GM21423 (cell line): ENCODE measurements at regions not wholly inside any gene's neighbourhood (a gene's known extent, or its start where the extent isn't known, plus 50 kb on each side); places are given as distances from the start of the nearest gene placed in this dataset.

Source experiments
- ATAC-seq: cut with Tn5 transposase; IDR thresholded peaks from one replicate; pipeline ENCODE4 v1.9.1; 2021; ENCODE audit warnings: mild to moderate bottlenecking, moderate library complexity; ENCODE audit not compliant: unreplicated experiment

DNA sequence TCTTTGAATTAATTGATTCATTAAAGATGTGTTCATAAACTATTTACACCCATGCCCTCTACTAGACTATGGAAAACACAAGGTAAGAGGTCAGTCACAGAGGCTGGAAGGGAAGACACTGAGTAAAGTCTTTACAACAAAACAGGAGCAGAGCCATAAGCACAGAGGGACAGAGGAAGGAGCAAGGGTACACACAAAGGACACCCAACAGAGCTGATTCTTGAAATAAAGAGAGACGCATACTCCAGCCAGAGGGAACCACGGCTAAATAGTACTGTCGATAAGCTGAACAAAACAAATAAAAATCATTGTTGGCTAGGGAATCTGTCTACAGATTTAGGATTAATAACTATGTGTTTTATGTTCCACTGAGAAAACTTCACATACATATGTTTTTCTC is 289.2 kb downstream of the EFNB2 start:
- ATAC-seq = no peak

DNA sequence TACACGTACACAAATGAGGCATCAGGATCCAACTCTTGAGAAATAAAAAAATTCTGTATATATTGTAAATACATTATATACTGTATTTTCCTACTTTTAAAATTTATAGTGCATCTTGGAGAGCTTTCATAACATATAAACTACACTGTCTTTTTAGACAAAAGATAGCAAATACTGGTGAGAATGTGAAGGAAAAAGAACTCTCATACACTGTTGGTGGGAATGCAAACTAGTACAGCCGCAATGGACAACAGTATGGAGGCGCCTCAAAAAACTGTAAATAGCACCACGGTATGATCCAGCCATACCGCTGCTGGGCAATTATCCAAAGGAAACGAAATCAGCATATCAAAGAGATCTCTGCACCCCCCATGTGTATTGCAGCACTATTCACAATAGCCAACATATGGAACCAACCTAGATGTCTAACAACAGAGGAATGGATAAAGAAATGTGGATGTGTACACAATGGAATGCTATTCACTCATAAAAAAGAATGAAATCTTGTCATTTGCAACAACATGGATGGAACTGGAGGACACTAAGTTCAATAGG is 292.4 kb downstream of the EFNB2 start:
- ATAC-seq = no peak

DNA sequence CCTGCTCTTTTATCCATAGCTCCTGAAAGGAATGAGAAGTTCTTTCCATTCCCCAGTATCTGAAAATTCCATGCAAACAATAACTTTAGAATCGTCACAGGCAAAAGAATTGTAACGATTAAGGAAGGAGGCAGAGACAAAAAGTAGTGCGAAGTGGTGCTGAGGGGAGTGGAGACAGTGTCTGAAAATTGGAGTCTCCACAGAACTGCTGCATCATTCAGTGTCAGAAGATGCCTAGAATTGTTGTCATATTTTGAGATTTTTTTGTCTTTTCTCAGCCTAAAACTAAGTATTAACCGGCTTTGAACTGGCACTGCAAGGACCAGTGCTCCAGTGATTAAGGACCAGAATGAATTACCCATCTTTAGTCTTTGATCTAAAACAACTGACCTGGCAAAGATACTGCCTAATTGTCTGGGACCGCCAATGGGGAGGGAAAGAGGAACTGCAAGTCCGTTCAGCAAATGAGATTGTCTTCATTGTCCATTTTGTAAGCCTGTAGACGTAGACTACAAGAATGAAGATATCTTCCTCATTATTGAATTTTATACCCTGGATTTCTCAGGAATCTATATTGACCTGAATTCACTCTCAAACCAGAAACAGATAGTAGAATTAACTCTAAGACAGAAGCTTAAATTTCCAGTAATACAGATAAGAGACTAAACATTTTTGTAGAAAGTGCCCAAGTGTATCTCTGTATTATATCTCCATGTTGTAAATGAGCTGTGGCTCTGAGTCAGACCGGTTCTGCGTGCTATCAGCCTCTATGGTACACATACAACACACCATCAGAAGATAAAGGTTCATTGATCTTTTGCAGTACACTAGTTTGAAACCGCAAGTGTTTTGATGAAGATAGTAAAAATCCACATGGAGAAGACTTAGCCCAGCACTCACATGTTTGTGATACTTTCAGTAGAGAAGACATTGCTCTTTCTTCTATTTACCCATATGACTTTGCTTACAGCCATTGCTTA is 293.2 kb downstream of the EFNB2 start:
- no peak for ATAC-seq

DNA sequence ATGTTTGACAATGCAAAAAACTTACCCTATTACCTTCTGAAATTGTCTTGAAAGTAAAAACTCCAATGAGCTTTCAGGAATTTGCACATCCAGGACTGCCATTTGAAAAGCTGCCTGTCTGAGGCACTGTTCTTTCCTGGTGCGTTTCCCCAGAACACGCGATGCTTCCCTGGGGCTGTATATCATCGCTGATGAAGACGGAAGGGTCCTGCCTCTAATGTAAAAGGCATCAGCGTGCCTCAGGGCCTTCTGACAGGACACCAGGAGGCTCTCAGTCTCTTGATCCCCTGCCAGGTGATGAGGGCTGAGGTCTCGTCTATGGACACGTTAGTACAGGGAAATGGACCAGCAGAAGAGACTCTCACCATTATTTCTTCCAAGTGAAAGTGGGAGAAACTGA is 296.8 kb downstream of the EFNB2 start:
- ATAC-seq = no peak

DNA sequence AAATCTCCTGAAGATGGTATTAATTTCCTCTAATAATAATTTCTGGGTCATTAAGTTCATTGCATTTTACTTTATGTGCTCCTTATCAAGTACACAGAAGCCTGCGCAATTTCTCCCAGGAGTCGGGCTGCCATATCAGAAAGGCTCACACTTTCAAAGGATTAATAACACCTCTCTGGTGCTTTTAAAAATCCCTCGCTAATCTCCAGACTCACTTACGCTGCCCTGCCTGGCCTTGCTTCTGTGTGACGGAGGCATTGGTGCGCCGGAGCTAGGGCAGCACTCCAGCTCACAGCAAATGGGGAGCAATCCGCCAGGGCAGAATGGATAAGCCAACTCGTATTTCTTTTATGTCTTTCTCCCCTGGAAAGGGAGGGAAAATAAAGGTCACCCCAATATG is 300.8 kb downstream of the EFNB2 start:
- ATAC-seq = no peak

DNA sequence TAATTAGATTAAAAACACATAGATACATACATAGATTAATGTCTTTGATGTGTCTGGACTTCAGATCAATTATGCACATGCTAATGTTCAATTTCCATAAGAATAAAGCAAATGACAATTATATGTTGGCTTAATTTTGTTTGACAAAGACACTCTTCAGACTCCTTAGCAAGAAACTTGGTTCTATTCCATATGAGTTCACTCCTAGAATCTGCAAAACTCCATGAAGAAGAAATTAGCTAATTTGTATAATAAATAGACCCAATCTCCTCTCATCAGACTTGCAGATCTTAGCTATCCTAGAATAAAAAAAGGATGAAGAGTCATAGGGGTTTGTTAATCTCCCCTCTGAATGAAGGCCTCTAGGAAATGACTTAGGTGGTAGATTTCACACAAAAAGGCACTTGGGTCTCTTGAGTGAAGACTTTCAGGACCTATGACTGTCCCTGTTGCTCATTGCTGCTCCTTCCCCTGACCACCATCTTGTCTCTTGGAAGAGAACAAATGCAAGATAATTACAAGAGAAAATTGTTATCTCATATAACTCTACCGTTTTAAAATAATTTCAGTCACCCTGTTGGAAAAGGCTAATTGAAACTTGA is 302.2 kb downstream of the EFNB2 start:
- ATAC-seq = no peak

DNA sequence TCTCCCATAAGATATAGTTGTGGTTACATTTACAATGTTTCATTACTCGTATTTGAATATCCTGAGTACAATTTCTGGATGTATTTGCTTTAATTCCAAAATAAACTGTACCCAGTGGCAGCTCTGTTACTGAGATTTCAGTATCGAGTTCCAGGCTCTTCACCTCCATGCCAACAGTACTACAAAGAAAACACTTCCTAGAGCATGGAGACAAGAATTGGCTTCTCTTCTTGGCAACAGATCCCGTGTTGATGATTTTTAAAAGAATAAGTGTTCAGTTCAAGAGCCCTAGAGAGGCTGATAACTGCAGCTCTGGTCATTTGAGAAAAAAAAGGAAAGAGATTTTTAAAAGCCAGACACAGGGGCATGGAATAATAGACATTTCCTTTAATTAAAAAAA is 302.8 kb downstream of the EFNB2 start:
- no peak for ATAC-seq

DNA sequence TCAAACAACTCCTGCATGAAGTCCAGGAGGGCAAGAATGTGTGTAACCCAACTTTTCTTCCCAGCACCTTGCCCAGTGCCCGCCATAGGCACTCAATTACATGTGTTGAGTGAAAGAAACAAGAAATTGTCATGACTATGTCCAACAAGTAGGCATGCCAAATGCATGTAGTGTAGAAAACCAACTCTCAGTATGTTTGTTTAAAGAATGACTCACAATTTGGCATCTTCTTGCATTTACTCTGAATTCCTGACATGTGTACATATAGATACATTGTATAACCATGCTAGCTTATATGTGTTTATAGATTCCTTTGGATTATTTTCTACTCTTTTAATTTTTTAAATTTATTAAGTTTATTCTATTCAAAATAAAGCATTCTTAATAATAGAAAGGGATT is 305.0 kb downstream of the EFNB2 start:
- ATAC-seq = no peak

DNA sequence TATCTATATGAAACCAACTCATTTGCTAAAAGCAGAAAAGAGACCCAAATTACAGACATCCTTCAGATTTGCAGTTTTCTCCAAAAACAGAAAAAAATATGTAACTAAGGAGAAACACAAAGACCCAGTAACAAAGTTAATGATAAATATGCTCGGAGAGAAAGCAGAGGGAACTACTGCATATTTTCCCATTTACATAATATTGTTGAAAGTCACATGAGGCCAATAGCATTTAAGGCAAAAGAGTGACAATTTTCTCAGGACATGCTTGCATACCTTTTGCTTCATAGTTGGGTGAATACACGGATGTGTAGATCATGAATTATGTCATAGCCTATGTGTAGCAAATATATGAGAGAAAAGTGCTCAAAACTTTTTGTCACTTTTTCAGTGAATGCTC is 310.3 kb downstream of the EFNB2 start:
- ATAC-seq = no peak

DNA sequence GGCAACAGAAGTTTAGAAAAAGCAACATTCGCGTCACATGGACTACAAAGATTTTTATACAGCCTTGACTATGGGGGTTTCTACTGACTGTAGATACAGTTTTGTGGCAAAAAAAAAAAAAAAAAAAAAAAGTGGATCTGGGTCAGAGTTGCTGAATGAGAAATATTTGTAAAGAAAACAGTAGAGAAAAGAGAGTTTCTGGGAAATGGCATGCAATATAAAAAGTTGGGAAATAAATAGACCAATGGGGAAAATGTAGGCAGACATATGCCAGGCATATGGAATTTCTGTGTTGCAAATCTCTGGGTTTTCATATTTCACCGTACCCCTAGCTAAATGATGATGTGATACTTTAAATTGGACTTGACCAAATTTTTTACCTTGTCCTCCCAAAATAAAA is 315.3 kb downstream of the EFNB2 start:
- no peak for ATAC-seq

DNA sequence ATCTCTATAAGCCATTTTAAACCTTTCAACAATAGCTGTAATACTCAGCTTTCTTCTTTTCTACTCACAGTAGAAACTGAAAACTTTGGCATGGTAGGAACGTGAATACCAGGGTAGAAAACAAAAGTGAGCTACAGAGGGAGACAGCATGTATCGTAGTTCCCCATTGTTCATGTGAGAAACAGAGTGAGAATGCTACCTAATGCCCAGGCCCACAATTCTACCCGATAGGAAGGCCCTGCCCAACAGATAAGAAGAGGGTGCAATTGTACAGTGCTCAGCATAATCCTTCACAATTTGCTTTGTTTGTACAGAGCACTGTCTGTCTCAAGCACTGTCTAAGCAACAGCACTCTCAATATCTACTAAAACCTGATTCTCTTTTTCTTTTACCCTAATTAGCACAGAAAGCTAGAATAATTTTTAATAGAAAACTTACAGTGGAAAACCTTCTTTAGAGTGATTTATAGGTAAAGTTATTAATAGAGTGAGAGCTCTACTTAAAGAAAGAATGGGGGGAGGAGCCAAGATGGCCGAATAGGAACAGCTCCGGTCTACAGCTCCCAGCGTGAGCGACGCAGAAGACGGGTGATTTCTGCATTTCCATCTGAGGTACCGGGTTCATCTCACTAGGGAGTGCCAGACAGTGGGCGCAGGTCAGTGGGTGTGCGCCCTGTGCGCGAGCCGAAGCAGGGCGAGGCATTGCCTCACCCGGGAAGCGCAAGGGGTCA is 322.3 kb downstream of the EFNB2 start:
- no peak for ATAC-seq

DNA sequence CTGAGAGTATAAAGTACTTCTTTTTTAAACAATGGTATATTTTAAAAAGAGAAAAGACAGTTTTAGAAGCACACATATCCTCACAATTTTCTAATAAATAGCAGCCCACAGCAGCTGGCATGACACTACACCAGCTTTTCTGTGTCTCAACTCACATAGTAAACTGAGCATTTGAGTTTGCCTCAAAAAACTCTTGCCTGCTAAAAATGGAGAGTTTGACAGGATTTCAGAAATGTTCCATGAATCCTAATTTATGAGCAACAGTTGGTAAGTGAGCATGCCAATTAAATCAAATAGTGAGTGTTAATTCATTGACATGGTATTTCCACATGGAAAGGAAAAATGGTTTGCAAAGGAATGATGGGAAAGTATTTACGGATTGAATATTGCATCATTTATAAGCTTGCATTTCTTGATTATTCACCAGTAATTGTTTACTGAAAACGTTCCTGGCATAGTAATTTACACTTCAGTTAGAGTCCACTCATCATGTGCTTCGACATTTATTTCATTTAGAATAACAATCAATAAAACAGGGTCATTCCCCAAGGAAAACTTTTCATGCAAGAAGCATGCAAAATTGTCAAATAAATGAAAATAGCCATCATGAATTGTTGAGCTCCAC is 323.0 kb downstream of the EFNB2 start:
- no peak for ATAC-seq

DNA sequence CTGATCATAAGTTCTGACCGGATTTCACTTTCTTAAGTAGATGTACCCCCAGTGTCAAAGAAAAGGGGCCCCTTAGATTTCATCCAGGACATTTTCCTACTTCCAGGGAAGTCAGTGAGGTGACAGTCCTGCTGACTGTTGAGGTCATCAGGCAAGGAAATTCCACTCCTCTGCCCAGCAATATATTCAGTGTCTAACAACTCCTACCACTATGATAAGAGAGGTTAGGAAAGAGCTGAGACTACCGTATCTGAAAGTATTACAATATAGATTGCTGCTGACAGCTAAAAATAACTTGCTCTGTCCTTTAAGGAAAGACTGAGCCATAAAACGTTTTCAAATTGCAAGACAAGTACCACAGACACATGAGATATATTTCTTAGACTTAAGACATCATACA is 325.1 kb downstream of the EFNB2 start:
- no peak for ATAC-seq

DNA sequence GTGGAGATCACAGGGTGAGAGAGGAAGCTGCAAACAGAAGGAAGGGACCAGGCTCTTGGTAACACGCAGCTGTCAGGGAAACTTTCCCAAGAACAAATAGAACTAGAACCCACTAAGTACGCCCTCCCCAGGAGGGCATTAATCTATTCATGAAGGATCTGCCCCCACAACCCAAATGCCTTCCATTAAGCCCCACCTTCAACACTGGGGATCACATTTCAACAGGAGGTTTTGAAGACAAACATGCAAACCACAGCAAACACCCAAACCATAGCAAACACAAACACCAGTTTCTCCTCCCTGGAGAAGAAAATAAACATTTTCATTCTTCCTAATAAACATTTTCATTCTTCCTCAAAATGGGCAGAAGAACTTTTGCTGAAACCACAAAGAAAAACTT is 329.6 kb downstream of the EFNB2 start:
- no peak for ATAC-seq

DNA sequence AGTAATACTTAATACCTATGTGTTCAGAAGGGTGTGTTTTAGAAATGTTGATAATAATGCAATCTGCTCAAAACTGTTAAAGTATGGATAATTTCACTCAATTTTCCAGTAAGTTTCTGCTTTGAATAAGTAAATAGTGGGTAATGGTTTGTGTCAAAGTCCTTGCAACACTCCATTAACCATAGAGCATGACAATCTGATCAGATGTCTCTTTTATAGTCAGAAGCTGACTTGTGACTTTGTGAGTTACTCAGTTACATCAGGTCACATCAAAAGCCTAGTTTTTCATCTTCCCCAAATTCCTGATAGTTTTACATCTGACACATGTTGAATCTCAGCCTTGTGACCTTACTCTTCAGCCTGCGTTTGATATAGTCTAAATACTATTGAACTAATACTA is 338.0 kb downstream of the EFNB2 start:
- ATAC-seq = no peak

DNA sequence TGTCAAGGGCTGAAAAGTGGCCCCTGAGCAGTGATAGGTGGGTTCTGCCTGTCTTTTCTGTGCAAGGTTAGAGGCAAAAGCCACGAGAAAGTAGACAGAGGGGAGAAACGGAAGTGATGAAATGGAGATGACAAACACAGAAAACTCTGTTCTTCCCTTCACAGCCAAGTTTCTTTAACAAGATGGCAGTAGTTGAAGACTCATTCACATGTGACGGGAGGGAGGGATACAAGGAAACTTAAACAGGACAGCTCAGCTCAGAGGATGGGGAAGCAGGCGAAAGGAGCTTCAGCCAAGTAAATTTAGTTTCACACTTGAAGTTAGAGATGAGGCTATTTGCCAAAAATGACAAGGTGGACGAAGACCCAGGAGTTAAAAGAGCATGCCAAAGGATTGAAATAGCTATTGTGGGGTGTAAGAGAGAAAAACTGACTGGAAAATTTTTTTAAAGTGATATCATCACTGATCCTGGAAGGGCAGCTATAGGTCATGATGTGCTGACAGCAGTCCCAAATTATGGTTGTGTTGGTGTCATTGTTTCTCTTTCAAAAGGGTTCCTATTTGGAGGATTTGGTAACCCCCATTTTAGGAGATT is 347.9 kb downstream of the EFNB2 start:
- no peak for ATAC-seq

DNA sequence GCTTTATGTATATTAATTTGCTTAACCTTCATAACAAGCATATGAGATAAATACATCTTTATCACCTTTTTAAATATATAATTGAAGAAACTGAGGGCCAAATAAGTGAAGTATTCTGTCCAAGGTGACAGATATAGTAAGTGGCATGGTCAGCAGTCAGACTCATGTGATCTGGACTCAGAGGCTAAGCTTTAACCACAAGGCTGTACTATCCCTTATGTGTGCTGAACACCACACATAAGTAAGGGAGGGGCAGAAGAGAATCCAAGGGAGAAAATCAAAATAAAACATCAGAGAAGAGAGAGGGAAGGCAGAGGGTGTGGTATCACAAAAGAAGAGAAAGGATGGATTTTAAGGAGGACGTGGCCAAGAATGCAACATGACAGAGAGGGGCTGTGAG is 348.4 kb downstream of the EFNB2 start:
- no peak for ATAC-seq

DNA sequence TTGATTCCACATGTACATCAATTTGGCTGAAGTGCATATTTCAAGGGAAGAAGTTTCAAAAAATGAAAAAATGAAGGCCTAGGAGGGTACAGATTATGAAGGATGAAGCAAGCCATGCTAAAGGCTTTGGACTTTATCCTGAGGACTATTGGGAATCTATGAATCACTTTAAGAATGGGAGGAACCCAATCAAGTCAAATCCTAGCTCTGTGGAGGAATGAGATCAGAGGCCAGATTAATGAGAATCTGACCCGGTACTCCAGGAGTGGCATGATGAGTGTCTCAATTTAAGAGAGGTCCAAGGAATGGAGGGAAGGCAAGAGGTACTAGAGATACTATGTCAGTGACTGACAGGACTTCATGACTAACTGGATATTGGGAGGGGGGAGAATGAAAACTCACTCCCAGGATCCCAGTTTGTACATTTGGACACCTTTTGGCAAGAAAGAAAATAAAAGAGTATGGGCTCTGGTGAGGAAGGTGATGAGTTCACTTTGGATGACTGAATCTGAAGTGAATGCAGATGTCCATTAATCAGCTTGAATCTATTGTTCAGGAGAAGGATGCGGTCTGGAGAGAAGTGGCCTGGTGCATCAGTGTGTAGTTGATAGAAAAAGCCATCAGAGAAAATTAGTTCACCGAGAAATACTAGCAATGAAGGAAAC is 349.0 kb downstream of the EFNB2 start:
- ATAC-seq = no peak

DNA sequence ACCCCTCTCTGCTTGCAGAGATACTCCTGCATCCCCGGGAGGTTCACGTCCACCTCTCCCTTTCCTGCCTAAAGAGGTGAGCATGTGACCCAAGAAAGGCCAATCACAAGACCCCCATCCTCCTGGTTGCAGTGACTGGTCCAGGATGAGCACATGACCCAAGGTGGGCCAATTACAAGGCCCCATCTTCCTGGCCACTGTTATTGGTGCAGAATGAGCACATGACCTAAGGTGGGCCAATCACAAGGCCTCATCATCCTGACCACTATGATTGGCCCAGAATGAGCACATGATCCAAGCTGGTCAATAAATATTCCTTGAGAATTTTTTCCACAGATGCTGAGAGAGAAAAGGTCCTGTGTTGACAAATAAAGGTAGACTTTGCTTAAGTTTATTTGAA is 350.7 kb downstream of the EFNB2 start:
- no peak for ATAC-seq

DNA sequence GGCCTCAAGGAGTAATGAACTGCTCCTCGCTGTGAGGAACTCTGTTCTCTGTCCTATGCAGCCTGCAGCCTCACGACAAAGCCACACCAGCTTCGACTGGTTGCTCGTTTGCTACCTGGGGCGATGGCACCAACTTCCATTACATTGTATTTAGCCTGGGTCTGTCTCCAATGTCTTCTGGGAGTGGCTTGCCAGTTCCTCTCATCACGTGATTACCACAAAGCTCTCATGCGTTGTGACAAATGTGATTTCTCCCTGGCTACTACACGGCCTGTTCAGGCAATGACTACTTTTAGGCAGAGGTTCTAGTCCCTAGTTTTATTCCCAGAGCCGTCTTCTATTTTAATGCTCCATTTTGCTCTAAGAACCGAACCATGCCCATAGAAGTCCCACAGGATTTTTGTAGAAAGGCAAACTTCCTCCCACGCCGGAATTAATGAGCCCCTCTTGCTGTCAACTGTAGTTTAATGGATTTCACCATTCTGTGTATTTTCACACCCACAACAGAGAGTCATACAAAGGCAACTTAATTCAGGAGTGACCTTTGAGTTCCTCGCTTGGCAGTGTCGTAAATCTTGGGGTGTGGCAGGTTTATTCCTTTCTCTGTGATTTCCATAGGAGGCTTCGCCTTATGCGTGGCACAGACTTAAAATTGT is 351.9 kb downstream of the EFNB2 start:
- no peak for ATAC-seq
